ENCODE measurements at regions not wholly inside any gene's neighbourhood (a gene's known extent, or its start where the extent isn't known, plus 50 kb on each side); places are given as distances from the start of the nearest gene placed in this dataset.

- no peak overlapping the region for H3K4me3 ChIP-seq (ENCODE audit: control insufficient read depth, low read depth, low read length)
- TF ChIP-seq CTCF (conservative IDR thresholded peaks at IDR 0.05; ENCODE audit: control insufficient read depth, insufficient read depth, low read depth, low read length), result no peak
- DNase-seq (ENCODE audit: low read depth), result peak; percentile 15
Measured at GRCh38 chr4:164571593-164572390, 182.1 kb upstream of the SMIM31 start.

DNA sequence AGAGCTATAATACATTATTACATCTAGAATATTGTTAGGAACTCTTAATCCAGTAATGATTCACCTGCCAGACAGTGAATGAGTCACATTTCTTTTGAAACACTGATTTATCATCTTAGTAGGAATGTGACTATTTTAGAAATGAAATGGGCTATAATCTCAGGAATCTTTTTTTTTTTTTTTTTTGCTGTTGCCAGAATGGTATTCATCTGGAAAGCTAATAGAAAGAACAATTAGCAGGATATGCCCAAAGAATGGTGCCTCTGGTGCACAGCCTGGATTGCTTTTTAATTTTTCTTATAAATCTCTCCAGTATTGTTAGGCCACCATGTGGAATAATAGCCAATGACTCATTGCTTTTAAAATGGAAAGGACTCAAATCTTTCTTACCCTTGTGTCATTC, 181.1 kb upstream of the SMIM31 start:
- peak; percentile 67 for DNase-seq (ENCODE audit: low read depth)
- no peak overlapping the region for H3K4me3 ChIP-seq (ENCODE audit: control insufficient read depth, low read depth, low read length)
- no peak for TF ChIP-seq CTCF (conservative IDR thresholded peaks at IDR 0.05; ENCODE audit: control insufficient read depth, insufficient read depth, low read depth, low read length)

DNA sequence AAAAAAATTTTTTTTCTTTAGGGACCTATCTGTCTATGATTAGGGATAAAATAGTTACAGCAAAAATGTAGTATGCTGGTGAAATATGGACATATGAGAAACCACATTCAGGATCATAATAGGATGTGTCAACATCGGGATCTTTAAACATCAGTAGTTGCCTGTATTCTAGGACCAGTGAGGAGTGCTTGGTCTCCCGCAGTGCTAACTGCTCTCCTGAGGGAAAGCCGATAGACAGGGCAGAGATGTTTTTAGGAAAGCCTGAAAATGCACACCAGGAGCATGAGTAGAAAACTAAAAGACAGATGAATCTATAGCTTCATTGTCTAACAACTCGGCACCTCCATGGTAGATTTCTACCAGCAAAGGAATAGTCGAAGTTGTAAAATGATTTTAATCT, 178.1 kb upstream of the SMIM31 start:
- no peak for DNase-seq (ENCODE audit: low read depth)
- no peak for TF ChIP-seq CTCF (conservative IDR thresholded peaks at IDR 0.05; ENCODE audit: control insufficient read depth, insufficient read depth, low read depth, low read length)
- H3K4me3 ChIP-seq (ENCODE audit: control insufficient read depth, low read depth, low read length), result no peak overlapping the region

- H3K4me3 ChIP-seq (ENCODE audit: control insufficient read depth, low read depth, low read length), result no peak overlapping the region
- DNase-seq (ENCODE audit: low read depth), result no peak
- TF ChIP-seq CTCF (conservative IDR thresholded peaks at IDR 0.05; ENCODE audit: control insufficient read depth, insufficient read depth, low read depth, low read length), result no peak
Measured at GRCh38 chr4:164579270-164579942, 174.5 kb upstream of the SMIM31 start.

GRCh38 chr4:164591666-164592065, 162.3 kb upstream of the SMIM31 start:
- no peak overlapping the region for H3K4me3 ChIP-seq (ENCODE audit: control insufficient read depth, low read depth, low read length)
- DNase-seq (ENCODE audit: low read depth), result no peak
- TF ChIP-seq CTCF (conservative IDR thresholded peaks at IDR 0.05; ENCODE audit: control insufficient read depth, insufficient read depth, low read depth, low read length), result no peak

DNA sequence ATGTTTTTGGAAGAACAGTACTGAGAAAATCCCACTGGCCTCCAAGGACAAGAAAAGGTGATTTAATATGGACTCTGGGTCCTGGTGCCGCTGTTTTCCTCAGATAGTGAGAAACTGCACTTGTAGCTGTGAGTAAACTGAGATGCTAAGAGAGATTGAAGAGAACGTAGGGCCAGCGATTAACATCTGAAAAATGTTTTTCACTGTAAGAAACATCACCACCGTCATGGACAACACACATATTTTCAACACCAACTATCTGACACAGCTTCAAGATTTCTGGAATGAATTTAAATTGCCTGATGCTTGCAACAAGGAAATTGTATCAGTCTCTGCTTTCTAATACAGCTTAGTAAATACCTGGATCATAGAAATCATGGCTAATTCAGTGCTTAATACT, 158.2 kb upstream of the SMIM31 start:
- no peak for DNase-seq (ENCODE audit: low read depth)

More for the DNA sequence above, 158.2 kb upstream of the SMIM31 start:
- no peak for TF ChIP-seq CTCF (conservative IDR thresholded peaks at IDR 0.05; ENCODE audit: control insufficient read depth, insufficient read depth, low read depth, low read length)
- no peak overlapping the region for H3K4me3 ChIP-seq (ENCODE audit: control insufficient read depth, low read depth, low read length)

Data from fibroblast of mammary gland (primary cell).